HG03520 (cell line): ENCODE measurements at regions not wholly inside any gene's neighbourhood (a gene's known extent, or its start where the extent isn't known, plus 50 kb on each side); places are given as distances from the start of the nearest gene placed in this dataset.
"Not testable (repeated sequence)": the region's sequence is repeated elsewhere in the genome, so short reads cannot be mapped to it uniquely, and the experiment has no call there.

ENCODE experiments used
- ATAC-seq: cut with Tn5 transposase; IDR thresholded peaks from one replicate; pipeline ENCODE4 v1.9.1; 2021; ENCODE audit warnings: mild to moderate bottlenecking, moderate library complexity; ENCODE audit not compliant: unreplicated experiment

DNA sequence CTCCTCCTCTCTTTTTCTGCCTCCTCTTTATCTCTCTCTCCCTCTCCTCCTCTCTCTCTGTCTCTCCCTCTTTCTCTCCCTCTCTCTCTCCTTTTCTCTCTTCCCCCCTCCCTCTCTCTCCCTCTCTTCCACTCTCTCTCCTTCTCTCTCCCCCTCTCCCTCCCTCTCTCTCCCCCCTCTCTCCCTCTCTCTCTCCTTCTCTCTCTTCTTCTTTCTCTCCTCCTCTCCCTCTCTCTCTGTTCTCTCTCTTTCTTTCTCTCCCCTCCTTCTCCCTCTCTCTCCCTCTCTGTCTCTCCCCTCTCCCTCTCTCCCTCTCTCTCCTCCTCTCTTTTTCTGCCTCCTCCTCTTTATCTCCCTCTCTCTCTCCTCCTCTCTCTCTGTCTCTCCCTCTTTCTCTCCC is 197.4 kb downstream of the UQCRFS1 start:
- no peak for ATAC-seq

DNA sequence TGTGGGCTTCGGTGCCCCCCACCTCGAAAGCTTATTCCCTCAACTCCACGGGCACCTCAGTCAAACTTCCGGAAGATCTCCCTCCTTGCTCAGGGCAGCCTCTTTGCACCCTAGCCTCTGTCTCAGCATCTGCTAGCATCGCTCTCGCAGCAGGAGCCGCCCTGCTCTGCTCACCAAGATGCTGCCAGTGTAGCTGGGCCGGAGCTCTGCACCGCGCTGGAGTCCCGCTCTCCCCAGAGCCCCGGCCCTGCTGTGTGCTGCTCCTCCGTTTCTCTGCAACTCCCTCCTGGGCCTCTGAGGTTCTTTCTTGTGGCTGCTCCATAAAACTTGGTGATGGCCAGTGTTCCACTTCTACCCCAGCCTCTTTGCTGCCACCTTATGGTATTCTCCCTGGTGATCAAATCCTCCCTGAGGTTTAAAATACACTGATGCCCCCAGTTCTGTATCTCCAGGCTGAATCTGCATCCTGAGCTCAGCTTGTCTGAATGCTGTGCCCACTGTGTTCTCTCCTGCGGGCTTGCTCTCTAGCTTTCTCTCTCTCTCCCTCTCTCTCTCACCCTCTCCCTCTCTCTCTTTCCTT is 198.0 kb downstream of the UQCRFS1 start:
- no peak for ATAC-seq

- ATAC-seq, result no peak
These were observed 199.0 kb downstream of the UQCRFS1 start for GRCh38 chr19:29013988-29014387.

- ATAC-seq, result no peak
These were observed 199.6 kb downstream of the UQCRFS1 start for GRCh38 chr19:29013325-29013724.

- ATAC-seq, result no peak
These were observed 200.5 kb downstream of the UQCRFS1 start for GRCh38 chr19:29012457-29012856.

DNA sequence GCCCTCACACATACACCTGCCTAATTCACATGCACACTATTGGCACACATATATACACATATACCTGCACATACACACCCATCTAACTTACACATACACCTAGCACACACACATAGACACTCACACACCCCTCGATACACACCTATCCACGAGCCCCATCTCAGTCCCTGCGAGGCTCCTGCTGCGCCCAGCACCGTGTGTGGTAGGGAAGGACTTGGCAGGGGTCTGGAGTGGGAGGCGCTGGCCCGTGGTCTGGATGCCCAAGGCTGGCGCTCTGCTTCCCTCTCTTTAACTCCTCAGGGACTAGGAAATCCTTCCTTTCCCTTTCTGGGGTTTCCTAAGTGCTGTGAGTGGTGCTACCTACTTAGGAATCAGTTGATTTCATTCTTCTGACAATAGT is 202.7 kb downstream of the UQCRFS1 start:
- no peak for ATAC-seq

GRCh38 chr19:29006057-29006735 is 206.8 kb downstream of the UQCRFS1 start:
- no peak for ATAC-seq

GRCh38 chr19:29004796-29005195 is 208.2 kb downstream of the UQCRFS1 start:
- no peak for ATAC-seq

- no peak for ATAC-seq
These were observed 209.1 kb downstream of the UQCRFS1 start for GRCh38 chr19:29003641-29004409.

GRCh38 chr19:29002336-29002735 is 210.6 kb downstream of the UQCRFS1 start:
- ATAC-seq, result no peak

- no peak for ATAC-seq
These were observed 211.2 kb downstream of the UQCRFS1 start for GRCh38 chr19:29001597-29002245.

- no peak for ATAC-seq
These were observed 211.8 kb downstream of the UQCRFS1 start for GRCh38 chr19:29001141-29001581.

DNA sequence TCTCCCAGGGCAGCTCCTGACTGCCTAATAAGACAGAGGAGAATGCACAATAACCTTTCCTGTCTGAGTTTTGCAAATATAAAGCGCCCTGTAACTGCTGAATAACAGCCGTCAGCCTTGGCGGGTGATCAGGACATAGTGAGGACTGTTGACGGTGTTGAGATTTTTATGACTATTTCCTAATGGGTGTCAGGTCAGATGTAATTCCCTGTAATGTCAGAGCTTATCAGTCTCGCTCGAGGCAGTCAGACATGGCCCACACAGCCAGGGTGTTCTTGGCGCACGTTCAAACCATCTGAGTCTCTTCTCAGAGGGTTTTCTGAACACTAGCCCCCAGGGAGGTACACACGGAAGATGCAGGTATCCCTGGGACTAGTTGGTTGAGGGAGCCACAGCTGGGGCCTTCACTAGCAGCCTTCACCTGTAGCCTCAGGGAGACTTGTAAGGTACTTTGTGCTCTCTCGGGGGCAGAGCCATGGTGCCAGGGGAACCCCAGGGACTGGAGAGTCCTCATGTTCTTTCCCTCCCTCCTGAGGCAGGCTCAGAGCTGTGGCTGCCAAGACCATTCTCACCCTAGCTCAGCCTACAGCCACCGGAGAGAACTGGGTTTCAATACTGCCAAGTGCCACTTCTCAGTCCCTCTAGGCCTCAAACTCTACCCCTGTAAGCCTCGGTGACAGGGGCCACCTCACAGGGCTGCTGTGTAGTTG is 213.1 kb downstream of the UQCRFS1 start:
- ATAC-seq, result no peak

GRCh38 chr19:28998974-28999373 is 214.0 kb downstream of the UQCRFS1 start:
- ATAC-seq, result no peak

DNA sequence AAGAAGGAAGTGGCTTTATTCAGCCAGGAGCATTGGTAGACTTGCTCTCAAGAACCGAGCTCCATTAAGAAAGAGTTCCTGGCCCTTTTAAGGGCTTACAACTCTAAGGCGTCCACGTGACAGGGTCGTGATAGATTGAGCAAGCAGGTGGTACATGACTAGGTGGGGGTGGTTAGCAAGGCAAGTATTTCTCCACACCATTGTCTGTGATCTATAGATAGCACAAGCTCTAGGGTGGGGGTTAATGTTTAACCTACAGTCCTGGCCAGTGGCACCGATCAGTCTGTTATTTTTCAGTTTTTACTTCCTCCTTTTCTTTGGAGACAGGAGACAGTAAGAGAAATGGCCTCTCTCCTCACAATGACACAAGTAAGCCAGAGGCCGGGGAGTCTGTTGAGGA is 215.1 kb downstream of the UQCRFS1 start:
- ATAC-seq, result not testable (repeated sequence)

GRCh38 chr19:28990522-28990921 is 222.4 kb downstream of the UQCRFS1 start:
- ATAC-seq, result no peak

- no peak for ATAC-seq
These were observed 223.2 kb downstream of the UQCRFS1 start for GRCh38 chr19:28989739-28990138.

DNA sequence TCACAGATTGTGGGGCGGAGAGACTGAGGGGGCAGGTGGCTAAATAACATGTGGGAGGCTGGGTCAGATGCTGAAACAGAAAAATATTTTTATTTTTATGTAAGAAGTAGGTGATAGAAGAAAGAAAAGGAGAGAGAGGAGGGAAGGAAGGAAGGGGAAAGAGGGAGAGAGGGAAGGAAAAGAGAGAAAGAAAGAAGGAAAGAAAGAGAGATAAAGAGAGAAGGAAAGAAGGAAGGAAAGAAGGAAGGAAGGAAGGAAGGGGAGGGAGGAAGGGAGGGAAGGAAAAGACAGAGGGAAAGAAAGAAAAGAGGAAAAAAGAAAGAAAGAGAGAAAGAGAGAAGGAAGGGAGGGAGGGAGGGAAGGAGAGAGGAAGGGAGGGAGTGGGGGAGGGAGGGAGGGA is 224.9 kb downstream of the UQCRFS1 start:
- no peak for ATAC-seq

- ATAC-seq, result no peak
These were observed 225.8 kb downstream of the UQCRFS1 start for GRCh38 chr19:28987177-28987576.

DNA sequence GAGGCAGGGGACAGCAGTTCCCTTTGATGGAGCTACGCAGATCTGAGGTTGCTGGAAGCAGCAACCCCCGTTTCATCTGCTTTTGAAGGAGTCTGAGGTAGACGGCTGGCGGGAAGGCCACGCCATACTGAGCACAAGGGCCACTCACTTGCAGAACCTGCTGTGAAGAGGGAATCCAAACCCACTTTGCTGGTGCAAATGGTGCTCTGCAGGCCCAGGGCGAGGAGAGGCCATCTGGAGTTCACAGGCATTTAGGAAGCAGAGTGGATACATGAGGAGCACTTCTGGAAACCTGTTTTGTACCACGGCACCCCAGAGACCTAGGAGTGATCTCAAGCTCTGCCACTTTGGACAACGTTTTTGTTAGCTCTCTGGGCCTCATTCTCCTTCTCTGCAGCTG is 227.8 kb downstream of the UQCRFS1 start:
- no peak for ATAC-seq

GRCh38 chr19:28984315-28984714 is 228.6 kb downstream of the UQCRFS1 start:
- ATAC-seq, result no peak
